WTC11 (cell line): ENCODE measurements at regions not wholly inside any gene's neighbourhood (a gene's known extent, or its start where the extent isn't known, plus 50 kb on each side); places are given as distances from the start of the nearest gene placed in this dataset.

Experiments
- ATAC-seq: fragments of 200-7000 bp; cut with Tn5 transposase; 2 replicates; pipeline ENCODE4 v1.10.0; 2021; ENCODE audit warnings: mild to moderate bottlenecking, moderate library complexity
- CTCF ChIA-PET: fragments of 300-600 bp; sonication (Branson Sonifier 250); formaldehyde crosslinking; loops from one replicate; lab custom pipeline; 2021; ENCODE audit warnings: antibody characterized with exemption; lab: Charles Lee
- POLR2A ChIA-PET: fragments of 350-600 bp; sonication (Branson Sonifier 250); formaldehyde crosslinking; loops from one replicate; lab custom pipeline; 2021; ENCODE audit warnings: antibody characterized with exemption; lab: Charles Lee
- DNase-seq: peaks from one replicate; pipeline ENCODE4 v3.0.0; 2021; ENCODE audit warnings: low spot score
- H3K27ac Mint-ChIP-seq: 2 replicates; pipeline ENCODE4 v1.8.0; 2021; ENCODE audit warnings: mixed read lengths
- H3K27me3 Mint-ChIP-seq: 2 replicates; pipeline ENCODE4 v1.8.0; 2021; ENCODE audit warnings: low read depth, mild to moderate bottlenecking, moderate library complexity, mixed read lengths
- H3K36me3 Mint-ChIP-seq: 2 replicates; pipeline ENCODE4 v1.8.0; 2021; ENCODE audit warnings: mixed read lengths
- H3K4me1 Mint-ChIP-seq: 2 replicates; pipeline ENCODE4 v1.8.0; 2022; ENCODE audit warnings: mixed read lengths
- H3K4me3 Mint-ChIP-seq: 2 replicates; pipeline ENCODE4 v1.8.0; 2021; ENCODE audit warnings: mild to moderate bottlenecking, moderate library complexity, mixed read lengths
- H3K9me3 Mint-ChIP-seq: 2 replicates; pipeline ENCODE4 v1.8.0; 2021; ENCODE audit warnings: mixed read lengths
- ATF6 ChIP-seq: sonication (generic); formaldehyde crosslinking; IDR thresholded peaks from 2 replicates; pipeline ENCODE4 v1.8.1; 2023; ENCODE audit warnings: mild to moderate bottlenecking, missing genetic modification reagents
- E2F1 ChIP-seq: sonication (generic); formaldehyde crosslinking; IDR thresholded peaks from 2 replicates; pipeline ENCODE4 v1.8.0; 2022; ENCODE audit warnings: mild to moderate bottlenecking, missing genetic modification reagents
- ELF4 ChIP-seq: sonication (generic); formaldehyde crosslinking; IDR thresholded peaks from 2 replicates; pipeline ENCODE4 v1.8.1; 2022; ENCODE audit warnings: low read depth, mild to moderate bottlenecking, moderate library complexity, missing genetic modification reagents
- ESRRA ChIP-seq: sonication (generic); formaldehyde crosslinking; IDR thresholded peaks from 2 replicates; pipeline ENCODE4 v1.8.1; 2022; ENCODE audit warnings: mild to moderate bottlenecking, missing genetic modification reagents, borderline replicate concordance
- FOXJ3 ChIP-seq: sonication (generic); formaldehyde crosslinking; IDR thresholded peaks from 2 replicates; pipeline ENCODE4 v1.9.0; 2021; ENCODE audit warnings: missing genetic modification reagents, mild to moderate bottlenecking, borderline replicate concordance
- FOXP1 ChIP-seq: sonication (generic); formaldehyde crosslinking; IDR thresholded peaks from 2 replicates; pipeline ENCODE4 v1.8.0; 2022; ENCODE audit warnings: missing genetic modification reagents, mild to moderate bottlenecking, moderate library complexity, borderline replicate concordance
- GRHL2 ChIP-seq: fragments of 250-450 bp; sonication (Bioruptor Pico); IDR thresholded peaks from 2 replicates; pipeline ENCODE4 v1.8.0; 2022; ENCODE audit warnings: mild to moderate bottlenecking, moderate library complexity; ENCODE audit not compliant: insufficient replicate concordance, severe bottlenecking
- GTF2I ChIP-seq: fragments of 250-450 bp; sonication (Bioruptor Pico); conservative IDR thresholded peaks from 2 replicates; pipeline ENCODE4 v1.4.0; 2021; ENCODE audit warnings: mild to moderate bottlenecking
- IRF1 ChIP-seq: sonication (generic); formaldehyde crosslinking; IDR thresholded peaks from 2 replicates; pipeline ENCODE4 v1.8.0; 2023; ENCODE audit warnings: missing genetic modification reagents
- OVOL2 ChIP-seq: fragments of 250-450 bp; sonication (Bioruptor Pico); IDR thresholded peaks from 2 replicates; pipeline ENCODE4 v1.9.0; 2021; ENCODE audit warnings: mild to moderate bottlenecking, borderline replicate concordance
- RORB ChIP-seq: fragments of 250-450 bp; sonication (Bioruptor Pico); IDR thresholded peaks from 2 replicates; pipeline ENCODE4 v1.9.0; 2021; ENCODE audit warnings: mild to moderate bottlenecking
- SP1 ChIP-seq: sonication (generic); formaldehyde crosslinking; conservative IDR thresholded peaks from 2 replicates; pipeline ENCODE4 v1.8.1; 2022; ENCODE audit warnings: missing genetic modification reagents
- TCF7 ChIP-seq: sonication (generic); formaldehyde crosslinking; IDR thresholded peaks from 2 replicates; pipeline ENCODE4 v1.8.0; 2022; ENCODE audit warnings: mild to moderate bottlenecking, low read depth, missing genetic modification reagents, moderate library complexity
- USF2 ChIP-seq: sonication (generic); formaldehyde crosslinking; IDR thresholded peaks from 2 replicates; pipeline ENCODE4 v1.8.1; 2023; ENCODE audit warnings: mild to moderate bottlenecking, missing genetic modification reagents, moderate library complexity
- ZNF263 ChIP-seq: sonication (generic); formaldehyde crosslinking; IDR thresholded peaks from 2 replicates; pipeline ENCODE4 v1.8.1; 2022; ENCODE audit warnings: low read depth, mild to moderate bottlenecking, moderate library complexity, missing genetic modification reagents
- ZNF317 ChIP-seq: sonication (generic); formaldehyde crosslinking; IDR thresholded peaks from 2 replicates; pipeline ENCODE4 v1.8.1; 2023; ENCODE audit warnings: low read depth, mild to moderate bottlenecking, moderate library complexity, missing genetic modification reagents, borderline replicate concordance
- ZNF416 ChIP-seq: fragments of 250-450 bp; sonication (Bioruptor Pico); IDR thresholded peaks from 2 replicates; pipeline ENCODE4 v1.9.0; 2021; ENCODE audit warnings: mild to moderate bottlenecking, inconsistent platforms
- TF ChIP-seq, protein P1 (sequence below): sonication (generic); formaldehyde crosslinking; conservative IDR thresholded peaks from 2 replicates; pipeline ENCODE4 v1.8.1; 2023; ENCODE audit warnings: mild to moderate bottlenecking, low read depth, missing genetic modification reagents, moderate library complexity
- TF ChIP-seq, protein P2 (sequence below): sonication (generic); formaldehyde crosslinking; IDR thresholded peaks from 2 replicates; pipeline ENCODE4 v1.8.1; 2022; ENCODE audit warnings: low read depth, mild to moderate bottlenecking, moderate library complexity, missing genetic modification reagents, borderline replicate concordance
- TF ChIP-seq, protein P3 (sequence below): fragments of 200-600 bp; IDR thresholded peaks from 2 replicates; pipeline ENCODE4 v1.8.0; 2022; ENCODE audit warnings: antibody characterized with exemption
- TF ChIP-seq, protein P4 (sequence below): sonication (generic); formaldehyde crosslinking; IDR thresholded peaks from 2 replicates; pipeline ENCODE4 v1.8.1; 2023; ENCODE audit warnings: mild to moderate bottlenecking, moderate library complexity, missing genetic modification reagents

- TF ChIP-seq RORB (CRISPR knock-in tag) (no peak), IRF1 (CRISPR knock-in tag) (no peak), SP1 (CRISPR knock-in tag) (no peak), E2F1 (CRISPR knock-in tag) (no peak)
These were observed 166.7 kb upstream of the ZEB2 start (continued) for GRCh38 chr2:144686518-144687215.

DNA sequence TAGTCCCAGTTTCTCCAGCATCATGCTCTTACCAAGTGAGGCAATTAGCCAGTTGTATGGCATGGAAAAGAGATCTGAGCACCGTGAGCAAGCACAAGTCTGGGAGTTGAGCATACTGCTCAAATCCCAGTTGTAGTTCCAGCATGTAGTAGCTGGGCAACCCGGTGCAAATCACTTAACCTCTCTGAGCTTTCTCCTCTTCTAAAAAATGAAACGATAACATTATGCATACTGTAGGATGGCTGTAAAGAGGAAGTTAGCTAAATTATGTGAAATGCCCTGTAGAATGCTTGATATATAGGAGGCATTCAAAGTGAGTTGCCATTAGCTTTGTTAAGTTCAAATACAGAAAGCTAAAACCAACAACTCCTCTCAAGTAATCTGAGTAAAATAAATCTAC is 164.0 kb upstream of the ZEB2 start:
- no peaks in the 10 kb centered on the region for H3K36me3 Mint-ChIP-seq
- no peak for DNase-seq

More for the DNA sequence above, 164.0 kb upstream of the ZEB2 start:
- Mint-ChIP-seq H3K9me3 (no peaks in the 10 kb centered on the region), H3K4me1 (peaks cover 12% of the 10 kb centered on the region), H3K27ac (no peak overlapping the region), H3K4me3 (no peak overlapping the region), H3K27me3 (no peaks in the 10 kb centered on the region)
- CTCF ChIA-PET = no interaction called here
- POLR2A ChIA-PET = no interaction called here
- TF ChIP-seq, protein P1, sequence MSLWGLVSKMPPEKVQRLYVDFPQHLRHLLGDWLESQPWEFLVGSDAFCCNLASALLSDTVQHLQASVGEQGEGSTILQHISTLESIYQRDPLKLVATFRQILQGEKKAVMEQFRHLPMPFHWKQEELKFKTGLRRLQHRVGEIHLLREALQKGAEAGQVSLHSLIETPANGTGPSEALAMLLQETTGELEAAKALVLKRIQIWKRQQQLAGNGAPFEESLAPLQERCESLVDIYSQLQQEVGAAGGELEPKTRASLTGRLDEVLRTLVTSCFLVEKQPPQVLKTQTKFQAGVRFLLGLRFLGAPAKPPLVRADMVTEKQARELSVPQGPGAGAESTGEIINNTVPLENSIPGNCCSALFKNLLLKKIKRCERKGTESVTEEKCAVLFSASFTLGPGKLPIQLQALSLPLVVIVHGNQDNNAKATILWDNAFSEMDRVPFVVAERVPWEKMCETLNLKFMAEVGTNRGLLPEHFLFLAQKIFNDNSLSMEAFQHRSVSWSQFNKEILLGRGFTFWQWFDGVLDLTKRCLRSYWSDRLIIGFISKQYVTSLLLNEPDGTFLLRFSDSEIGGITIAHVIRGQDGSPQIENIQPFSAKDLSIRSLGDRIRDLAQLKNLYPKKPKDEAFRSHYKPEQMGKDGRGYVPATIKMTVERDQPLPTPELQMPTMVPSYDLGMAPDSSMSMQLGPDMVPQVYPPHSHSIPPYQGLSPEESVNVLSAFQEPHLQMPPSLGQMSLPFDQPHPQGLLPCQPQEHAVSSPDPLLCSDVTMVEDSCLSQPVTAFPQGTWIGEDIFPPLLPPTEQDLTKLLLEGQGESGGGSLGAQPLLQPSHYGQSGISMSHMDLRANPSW (CRISPR knock-in tag) = no peak
- no peak for TF ChIP-seq ZNF416 (CRISPR knock-in tag)
- no peak for TF ChIP-seq USF2 (CRISPR knock-in tag)
- TF ChIP-seq ESRRA (CRISPR knock-in tag) = no peak
- TF ChIP-seq ZNF263 = no peak
- no peak for TF ChIP-seq TCF7 (CRISPR knock-in tag)
- TF ChIP-seq, protein P2, sequence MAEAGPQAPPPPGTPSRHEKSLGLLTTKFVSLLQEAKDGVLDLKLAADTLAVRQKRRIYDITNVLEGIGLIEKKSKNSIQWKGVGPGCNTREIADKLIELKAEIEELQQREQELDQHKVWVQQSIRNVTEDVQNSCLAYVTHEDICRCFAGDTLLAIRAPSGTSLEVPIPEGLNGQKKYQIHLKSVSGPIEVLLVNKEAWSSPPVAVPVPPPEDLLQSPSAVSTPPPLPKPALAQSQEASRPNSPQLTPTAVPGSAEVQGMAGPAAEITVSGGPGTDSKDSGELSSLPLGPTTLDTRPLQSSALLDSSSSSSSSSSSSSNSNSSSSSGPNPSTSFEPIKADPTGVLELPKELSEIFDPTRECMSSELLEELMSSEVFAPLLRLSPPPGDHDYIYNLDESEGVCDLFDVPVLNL (CRISPR knock-in tag) = no peak
- TF ChIP-seq FOXJ3 (CRISPR knock-in tag) = no peak
- no peak for TF ChIP-seq GRHL2 (CRISPR knock-in tag)
- TF ChIP-seq OVOL2 (CRISPR knock-in tag) = no peak
- no peak for TF ChIP-seq ZNF317 (CRISPR knock-in tag)
- TF ChIP-seq ELF4 (CRISPR knock-in tag) = no peak
- no peak for TF ChIP-seq FOXP1 (CRISPR knock-in tag)
- no peak for TF ChIP-seq ATF6 (CRISPR knock-in tag)
- no peak for TF ChIP-seq IRF1 (CRISPR knock-in tag)
- TF ChIP-seq, protein P3, sequence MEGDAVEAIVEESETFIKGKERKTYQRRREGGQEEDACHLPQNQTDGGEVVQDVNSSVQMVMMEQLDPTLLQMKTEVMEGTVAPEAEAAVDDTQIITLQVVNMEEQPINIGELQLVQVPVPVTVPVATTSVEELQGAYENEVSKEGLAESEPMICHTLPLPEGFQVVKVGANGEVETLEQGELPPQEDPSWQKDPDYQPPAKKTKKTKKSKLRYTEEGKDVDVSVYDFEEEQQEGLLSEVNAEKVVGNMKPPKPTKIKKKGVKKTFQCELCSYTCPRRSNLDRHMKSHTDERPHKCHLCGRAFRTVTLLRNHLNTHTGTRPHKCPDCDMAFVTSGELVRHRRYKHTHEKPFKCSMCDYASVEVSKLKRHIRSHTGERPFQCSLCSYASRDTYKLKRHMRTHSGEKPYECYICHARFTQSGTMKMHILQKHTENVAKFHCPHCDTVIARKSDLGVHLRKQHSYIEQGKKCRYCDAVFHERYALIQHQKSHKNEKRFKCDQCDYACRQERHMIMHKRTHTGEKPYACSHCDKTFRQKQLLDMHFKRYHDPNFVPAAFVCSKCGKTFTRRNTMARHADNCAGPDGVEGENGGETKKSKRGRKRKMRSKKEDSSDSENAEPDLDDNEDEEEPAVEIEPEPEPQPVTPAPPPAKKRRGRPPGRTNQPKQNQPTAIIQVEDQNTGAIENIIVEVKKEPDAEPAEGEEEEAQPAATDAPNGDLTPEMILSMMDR = no peak
- TF ChIP-seq, protein P4, sequence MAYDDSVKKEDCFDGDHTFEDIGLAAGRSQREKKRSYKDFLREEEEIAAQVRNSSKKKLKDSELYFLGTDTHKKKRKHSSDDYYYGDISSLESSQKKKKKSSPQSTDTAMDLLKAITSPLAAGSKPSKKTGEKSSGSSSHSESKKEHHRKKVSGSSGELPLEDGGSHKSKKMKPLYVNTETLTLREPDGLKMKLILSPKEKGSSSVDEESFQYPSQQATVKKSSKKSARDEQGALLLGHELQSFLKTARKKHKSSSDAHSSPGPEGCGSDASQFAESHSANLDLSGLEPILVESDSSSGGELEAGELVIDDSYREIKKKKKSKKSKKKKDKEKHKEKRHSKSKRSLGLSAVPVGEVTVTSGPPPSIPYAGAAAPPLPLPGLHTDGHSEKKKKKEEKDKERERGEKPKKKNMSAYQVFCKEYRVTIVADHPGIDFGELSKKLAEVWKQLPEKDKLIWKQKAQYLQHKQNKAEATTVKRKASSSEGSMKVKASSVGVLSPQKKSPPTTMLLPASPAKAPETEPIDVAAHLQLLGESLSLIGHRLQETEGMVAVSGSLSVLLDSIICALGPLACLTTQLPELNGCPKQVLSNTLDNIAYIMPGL (CRISPR knock-in tag) = no peak
- TF ChIP-seq GTF2I (CRISPR knock-in tag) = no peak
- ATAC-seq = no peak
